HG03558 (cell line): ENCODE measurements at regions not wholly inside any gene's neighbourhood (a gene's known extent, or its start where the extent isn't known, plus 50 kb on each side); places are given as distances from the start of the nearest gene placed in this dataset.
"Not testable (repeated sequence)": the region's sequence is repeated elsewhere in the genome, so short reads cannot be mapped to it uniquely, and the experiment has no call there.

Source experiments
- ATAC-seq: cut with Tn5 transposase; IDR thresholded peaks from one replicate; pipeline ENCODE4 v1.9.1; 2021; ENCODE audit warnings: moderate number of reproducible peaks; ENCODE audit not compliant: unreplicated experiment; ENCODE audit errors: extremely low read depth

- no peak for ATAC-seq
These were observed 928.0 kb upstream of the POT1 start for GRCh38 chr7:125857606-125858005.

DNA sequence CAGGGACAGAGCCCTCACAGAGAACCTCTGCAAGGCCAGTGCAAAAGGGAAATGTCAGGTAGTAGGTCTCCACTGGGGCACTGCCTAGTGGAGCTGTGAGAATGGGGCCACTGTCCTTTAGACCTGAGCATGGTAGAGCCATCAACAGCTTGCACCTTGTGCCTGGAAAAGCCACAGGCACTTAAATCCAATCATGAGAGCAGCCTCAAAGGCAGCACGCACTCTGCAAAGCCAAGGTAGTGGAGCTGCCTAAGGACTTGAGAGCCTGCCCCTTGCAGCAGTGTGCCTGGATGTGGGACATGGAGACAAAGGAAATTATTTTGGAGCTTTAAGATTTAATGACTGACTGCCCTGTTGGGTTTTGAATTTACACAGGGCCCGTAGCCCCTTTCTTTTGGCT is 918.5 kb upstream of the POT1 start:
- no peak for ATAC-seq

GRCh38 chr7:125847692-125848091 is 918.1 kb upstream of the POT1 start:
- no peak for ATAC-seq

DNA sequence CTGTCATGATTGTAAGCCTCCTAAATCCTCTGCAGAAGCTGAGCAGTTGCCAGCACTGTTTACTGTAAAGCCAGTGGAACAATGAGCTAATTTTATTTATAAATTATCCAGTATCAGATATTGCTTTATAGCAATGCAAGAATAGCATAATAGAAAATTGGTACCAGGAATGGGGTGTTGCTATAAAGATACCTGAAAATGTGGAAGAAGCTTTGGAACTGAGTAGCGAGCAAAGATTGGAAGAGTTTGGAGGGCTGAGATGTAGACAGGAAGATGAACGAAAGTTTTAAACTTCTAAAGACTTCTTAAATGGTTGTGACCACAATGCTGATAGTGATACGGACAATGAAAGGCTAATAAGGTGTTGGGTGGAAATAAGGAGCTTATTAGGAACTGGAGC is 917.4 kb upstream of the POT1 start:
- ATAC-seq: no peak

DNA sequence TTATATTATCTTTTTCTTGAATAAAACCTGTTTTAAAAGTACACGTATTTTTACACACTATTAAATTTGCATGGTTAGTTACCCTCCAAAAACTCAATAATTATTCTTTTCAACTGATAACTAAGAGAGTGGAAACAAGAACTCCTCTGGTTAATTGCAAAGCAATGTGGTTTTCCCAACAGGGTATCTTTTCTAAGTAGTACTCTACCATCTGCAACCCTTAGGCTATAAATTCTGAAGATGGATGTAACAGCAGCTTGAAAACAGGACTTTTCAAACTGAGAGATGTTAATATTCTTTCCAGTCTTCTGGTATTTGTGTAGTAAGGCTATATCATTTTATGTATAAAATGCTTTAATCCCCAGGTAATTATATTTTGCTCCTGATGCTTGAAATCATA is 916.1 kb upstream of the POT1 start:
- no peak for ATAC-seq

DNA sequence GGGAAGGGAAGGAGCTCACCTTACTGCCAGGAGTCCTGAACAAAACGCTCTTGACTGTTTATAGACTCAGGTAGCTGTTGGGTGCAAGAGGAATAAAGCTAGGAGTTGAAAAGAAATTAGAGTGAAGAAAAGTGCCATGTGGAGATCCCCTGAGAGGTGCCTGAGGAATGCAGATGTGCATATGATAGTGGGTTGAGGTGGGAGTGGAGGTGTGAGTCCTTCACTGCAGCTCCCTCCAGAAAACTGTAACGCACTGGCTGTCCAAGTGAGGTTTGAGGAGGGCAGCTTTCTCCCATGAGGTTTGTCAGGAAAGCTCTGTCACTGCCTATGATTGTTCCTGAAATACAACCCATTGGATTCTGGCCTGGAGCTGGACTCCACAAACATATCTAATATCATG is 904.8 kb upstream of the POT1 start:
- no peak for ATAC-seq

GRCh38 chr7:125833839-125834238 is 904.2 kb upstream of the POT1 start:
- ATAC-seq: no peak

GRCh38 chr7:125830743-125831142 is 901.1 kb upstream of the POT1 start:
- no peak for ATAC-seq

DNA sequence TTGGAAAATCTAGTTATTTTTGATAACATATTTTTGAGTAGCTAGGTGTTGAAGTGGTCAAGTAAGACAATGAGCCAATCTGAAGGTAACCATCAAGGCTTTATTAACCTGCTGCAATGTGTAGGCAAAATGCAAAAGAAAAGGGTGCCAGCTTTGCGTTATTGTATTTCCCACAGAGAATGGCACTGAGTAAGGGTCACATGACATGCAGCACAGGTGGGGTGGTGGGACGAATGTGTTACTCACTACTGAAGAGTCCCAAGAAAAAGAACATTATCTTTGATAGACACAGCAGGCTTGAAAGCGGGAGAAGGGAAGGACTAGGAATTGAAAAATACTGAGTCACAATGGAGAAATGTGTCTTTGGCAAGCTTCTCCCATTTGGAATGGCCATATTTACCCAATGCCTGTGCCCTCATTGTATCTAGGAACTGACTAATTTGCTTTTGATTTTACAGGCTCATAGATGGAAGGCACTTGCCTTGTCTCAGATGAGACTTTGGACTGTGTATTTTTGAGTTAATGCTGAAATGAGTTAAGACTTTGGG is 898.6 kb upstream of the POT1 start:
- ATAC-seq: no peak

GRCh38 chr7:125823538-125823937 is 893.9 kb upstream of the POT1 start:
- no peak for ATAC-seq

- no peak for ATAC-seq
These were observed 890.9 kb upstream of the POT1 start for GRCh38 chr7:125820495-125820894.

DNA sequence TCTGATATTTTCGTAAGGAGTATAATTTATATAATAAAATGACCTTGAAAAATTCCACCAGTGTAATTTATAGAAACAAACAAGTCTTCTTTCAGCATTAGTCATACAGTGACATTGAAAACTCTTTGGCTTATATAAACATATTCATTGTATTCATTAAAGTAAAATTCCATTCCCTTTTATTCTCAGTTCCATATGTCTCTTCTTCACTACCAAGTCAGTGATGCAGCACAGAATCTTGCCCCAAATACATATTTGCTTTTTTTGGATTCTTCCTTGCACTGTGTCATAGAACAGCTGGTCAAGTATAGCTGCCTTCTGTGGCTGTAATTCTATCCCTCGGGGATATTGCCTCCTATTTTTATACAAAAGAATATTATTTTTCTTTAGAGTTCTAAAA is 884.5 kb upstream of the POT1 start:
- no peak for ATAC-seq

DNA sequence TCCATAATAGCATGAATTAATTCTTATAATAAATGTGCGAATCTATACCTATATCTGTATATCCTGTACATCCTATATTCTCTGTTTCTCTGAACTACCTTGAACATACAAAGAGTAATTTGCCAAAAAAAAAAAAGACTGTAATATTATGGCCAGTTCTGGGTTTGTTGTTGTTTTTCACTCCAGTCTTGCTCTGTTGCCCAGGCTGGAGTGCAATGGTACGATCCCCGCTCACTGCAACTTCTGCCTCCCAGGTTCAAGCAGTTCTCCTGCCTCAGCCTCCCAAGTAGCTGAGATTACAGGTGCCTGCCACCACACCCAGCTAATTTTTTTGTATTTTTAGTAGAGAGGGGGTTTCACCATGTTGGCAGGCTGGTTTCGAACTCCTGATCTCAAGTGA is 876.9 kb upstream of the POT1 start:
- not testable (repeated sequence) for ATAC-seq

GRCh38 chr7:125804273-125804672 is 874.6 kb upstream of the POT1 start:
- ATAC-seq: no peak

GRCh38 chr7:125780153-125780552 is 850.5 kb upstream of the POT1 start:
- no peak for ATAC-seq

- ATAC-seq: no peak
These were observed 845.7 kb upstream of the POT1 start for GRCh38 chr7:125775317-125775716.

DNA sequence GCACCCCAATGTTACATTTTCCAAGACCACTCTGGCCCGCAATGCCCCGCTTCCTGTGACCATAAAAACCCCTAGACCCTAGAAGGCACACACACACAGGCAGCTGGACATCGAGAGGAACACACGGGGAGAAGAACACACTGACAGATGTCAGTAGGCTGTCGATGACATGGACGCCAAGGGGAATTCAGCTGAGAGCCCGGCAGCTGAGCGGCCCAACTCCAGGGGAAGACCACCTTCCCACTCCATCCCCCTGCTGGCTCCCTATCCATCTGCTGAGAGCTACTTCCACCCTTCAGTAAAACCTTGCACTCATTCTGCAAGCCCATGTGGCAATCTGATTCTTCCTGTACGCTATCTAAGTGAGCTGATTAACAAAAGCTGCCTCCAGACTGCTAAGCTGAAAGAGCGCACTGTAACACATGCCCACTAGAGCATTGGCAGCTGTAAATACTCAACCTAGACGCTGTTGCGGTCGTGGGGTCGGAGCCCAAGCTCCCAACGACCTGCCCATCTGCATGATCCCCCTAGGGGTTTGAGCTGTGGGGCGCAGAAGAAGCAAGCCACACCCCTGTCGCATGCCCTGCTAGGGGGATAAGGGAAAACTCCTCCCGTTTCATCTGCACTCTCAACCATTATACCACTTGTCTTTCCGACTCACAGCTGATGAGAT is 843.6 kb upstream of the POT1 start:
- no peak for ATAC-seq

- no peak for ATAC-seq
These were observed 818.3 kb upstream of the POT1 start for GRCh38 chr7:125747966-125748365.

DNA sequence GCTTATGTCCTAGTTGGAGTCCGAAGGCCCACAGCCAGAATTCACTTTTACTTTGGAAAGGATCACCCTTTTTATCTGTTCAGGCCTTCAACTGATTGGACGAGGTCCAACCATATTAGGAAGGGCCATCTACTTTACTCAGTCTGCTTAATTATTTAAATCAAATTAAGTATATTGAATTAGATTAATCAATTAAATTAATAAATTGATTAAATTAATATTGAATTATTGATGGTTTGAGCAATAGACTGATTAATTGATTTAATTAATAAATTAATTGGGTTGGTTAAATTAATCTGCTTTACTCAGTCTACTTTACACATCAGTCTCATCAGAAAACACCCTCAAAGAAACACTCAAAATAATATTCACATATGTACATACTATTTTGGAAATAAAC is 816.9 kb upstream of the POT1 start:
- ATAC-seq: no peak

GRCh38 chr7:125727215-125727614 is 797.6 kb upstream of the POT1 start:
- ATAC-seq: no peak

DNA sequence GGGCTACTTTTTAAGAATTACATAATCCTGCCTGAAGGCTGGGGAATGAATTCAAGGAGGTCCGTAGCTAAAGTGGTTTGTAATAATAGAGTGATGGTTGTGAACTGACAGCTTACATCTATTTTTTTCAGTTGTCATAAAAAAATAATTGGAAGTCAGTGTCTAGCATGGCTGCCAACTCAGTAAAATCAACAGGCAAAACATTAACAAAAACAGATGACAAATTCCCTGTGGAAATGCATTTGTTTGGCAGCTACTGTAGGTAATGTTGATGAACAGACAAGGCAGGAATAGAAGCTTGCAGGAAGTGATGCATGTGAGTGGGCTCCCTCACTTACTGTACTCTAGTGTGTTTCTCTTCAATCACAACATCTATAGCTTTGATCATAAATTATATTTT is 766.0 kb upstream of the POT1 start:
- no peak for ATAC-seq

- ATAC-seq: no peak
These were observed 753.5 kb upstream of the POT1 start for GRCh38 chr7:125683156-125683555.
